ENCODE measurements at regions not wholly inside any gene's neighbourhood (a gene's known extent, or its start where the extent isn't known, plus 50 kb on each side); places are given as distances from the start of the nearest gene placed in this dataset.
A peak's percentile ranks its signal among the peaks of the same experiment; 100 is the strongest.

DNA sequence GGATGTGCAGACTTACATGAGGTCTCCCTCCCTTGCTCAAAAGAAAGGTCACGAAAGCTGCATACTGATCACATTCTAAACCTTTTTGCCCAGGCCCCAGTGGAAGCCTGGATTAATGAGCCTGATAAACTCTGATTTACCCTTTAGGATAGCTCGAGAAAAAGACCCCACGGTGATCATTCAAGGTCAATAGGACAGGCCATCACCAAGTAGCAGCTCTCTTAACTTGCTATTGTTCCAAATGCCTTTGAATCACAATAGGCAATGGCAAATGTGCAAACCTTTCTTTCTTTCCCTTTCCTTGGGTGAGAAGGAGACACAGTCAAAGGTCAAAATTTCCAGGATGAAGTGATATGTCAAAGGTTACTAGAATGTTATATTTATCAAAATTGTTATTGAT, 327.3 kb downstream of the HDGFL1 start:
- TF ChIP-seq, protein P1, sequence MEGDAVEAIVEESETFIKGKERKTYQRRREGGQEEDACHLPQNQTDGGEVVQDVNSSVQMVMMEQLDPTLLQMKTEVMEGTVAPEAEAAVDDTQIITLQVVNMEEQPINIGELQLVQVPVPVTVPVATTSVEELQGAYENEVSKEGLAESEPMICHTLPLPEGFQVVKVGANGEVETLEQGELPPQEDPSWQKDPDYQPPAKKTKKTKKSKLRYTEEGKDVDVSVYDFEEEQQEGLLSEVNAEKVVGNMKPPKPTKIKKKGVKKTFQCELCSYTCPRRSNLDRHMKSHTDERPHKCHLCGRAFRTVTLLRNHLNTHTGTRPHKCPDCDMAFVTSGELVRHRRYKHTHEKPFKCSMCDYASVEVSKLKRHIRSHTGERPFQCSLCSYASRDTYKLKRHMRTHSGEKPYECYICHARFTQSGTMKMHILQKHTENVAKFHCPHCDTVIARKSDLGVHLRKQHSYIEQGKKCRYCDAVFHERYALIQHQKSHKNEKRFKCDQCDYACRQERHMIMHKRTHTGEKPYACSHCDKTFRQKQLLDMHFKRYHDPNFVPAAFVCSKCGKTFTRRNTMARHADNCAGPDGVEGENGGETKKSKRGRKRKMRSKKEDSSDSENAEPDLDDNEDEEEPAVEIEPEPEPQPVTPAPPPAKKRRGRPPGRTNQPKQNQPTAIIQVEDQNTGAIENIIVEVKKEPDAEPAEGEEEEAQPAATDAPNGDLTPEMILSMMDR (IDR thresholded peaks at IDR 0.05; ENCODE audit: unreplicated experiment) = no peak
- H3K36me3 Mint-ChIP-seq (ENCODE audit: low read depth, unreplicated experiment) = no peaks in the 10 kb centered on the region
- no peak overlapping the region for H3K27ac Mint-ChIP-seq (ENCODE audit: unreplicated experiment)
- no peak overlapping the region for H3K4me3 Mint-ChIP-seq (ENCODE audit: unreplicated experiment)
- H3K9me3 Mint-ChIP-seq (ENCODE audit: unreplicated experiment) = no peaks in the 10 kb centered on the region
- H3K4me1 Mint-ChIP-seq (ENCODE audit: unreplicated experiment) = no peaks in the 10 kb centered on the region
- no peak for DNase-seq (ENCODE audit: low spot score)
- H3K27me3 Mint-ChIP-seq (ENCODE audit: unreplicated experiment) = no peaks in the 10 kb centered on the region

DNA sequence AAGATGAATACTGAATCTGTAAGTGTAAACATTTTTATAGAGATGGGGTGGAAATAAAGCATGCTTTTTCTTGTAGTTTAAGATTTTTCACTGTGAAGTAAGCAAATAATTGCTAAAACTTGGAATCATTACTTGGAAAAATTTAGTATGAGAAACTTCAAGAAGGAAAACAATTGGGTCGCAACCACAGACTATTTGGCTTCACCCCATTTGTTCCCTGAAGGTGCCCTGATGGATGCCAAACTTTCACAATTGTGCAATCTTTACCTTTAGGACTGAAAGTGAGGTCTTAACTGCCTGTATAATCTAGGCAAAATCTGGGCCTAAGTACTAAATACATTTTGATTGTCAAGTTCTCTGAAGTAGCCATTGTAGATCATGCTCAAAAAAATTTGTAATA, 330.1 kb downstream of the HDGFL1 start:
- Mint-ChIP-seq H3K27me3 (ENCODE audit: unreplicated experiment) (no peaks in the 10 kb centered on the region), H3K9me3 (ENCODE audit: unreplicated experiment) (no peaks in the 10 kb centered on the region), H3K36me3 (ENCODE audit: low read depth, unreplicated experiment) (no peaks in the 10 kb centered on the region), H3K4me1 (ENCODE audit: unreplicated experiment) (peaks cover 3% of the 10 kb centered on the region), H3K4me3 (ENCODE audit: unreplicated experiment) (no peak overlapping the region), H3K27ac (ENCODE audit: unreplicated experiment) (no peak overlapping the region)
- no peak for DNase-seq (ENCODE audit: low spot score)
- TF ChIP-seq, protein P1 (IDR thresholded peaks at IDR 0.05; ENCODE audit: unreplicated experiment) = no peak

DNA sequence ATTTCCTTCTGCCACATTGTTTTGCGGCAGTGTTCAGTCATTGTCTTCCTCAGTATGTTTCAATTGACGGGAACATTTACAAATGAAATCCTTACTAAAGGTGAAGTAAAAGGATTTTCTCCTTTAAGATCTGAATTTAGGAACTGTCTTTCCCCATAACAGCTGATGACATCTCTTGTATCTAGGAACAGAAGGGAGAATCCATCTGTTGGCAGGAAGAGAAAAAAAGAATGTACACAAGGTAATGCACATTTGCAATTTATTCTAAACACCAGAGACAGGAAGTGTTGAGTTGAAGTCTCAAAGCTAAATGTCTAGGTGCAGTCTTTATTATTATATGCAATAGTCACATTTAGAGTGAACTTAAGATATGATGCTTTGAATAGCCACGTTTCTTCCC, 334.5 kb downstream of the HDGFL1 start:
- Mint-ChIP-seq H3K27ac (ENCODE audit: unreplicated experiment) (no peak overlapping the region), H3K27me3 (ENCODE audit: unreplicated experiment) (peaks cover 3% of the 10 kb centered on the region), H3K36me3 (ENCODE audit: low read depth, unreplicated experiment) (no peaks in the 10 kb centered on the region), H3K4me3 (ENCODE audit: unreplicated experiment) (no peak overlapping the region), H3K9me3 (ENCODE audit: unreplicated experiment) (no peaks in the 10 kb centered on the region), H3K4me1 (ENCODE audit: unreplicated experiment) (peaks cover 7% of the 10 kb centered on the region)
- no peak for DNase-seq (ENCODE audit: low spot score)
- TF ChIP-seq, protein P1 (IDR thresholded peaks at IDR 0.05; ENCODE audit: unreplicated experiment) = no peak

DNA sequence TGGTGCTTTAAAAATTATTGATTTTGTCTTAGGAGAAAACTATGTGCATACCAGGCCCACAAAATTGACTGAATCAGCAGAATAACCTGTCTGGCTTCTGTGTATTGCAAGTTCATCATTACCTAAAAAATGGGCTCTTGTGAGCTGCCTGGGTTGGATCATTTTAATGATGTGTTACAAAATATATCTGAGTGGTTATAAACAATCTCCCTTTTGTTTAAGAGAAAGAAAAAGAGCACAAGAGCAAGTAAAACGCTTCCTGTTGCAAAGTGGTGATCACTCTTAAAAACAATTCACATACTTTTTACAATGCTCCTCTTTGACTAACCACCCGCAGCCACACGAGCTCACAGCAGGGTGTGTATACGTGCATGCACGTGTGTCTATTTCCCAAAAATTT, 335.1 kb downstream of the HDGFL1 start:
- Mint-ChIP-seq H3K27me3 (ENCODE audit: unreplicated experiment) (peaks cover 3% of the 10 kb centered on the region), H3K36me3 (ENCODE audit: low read depth, unreplicated experiment) (no peaks in the 10 kb centered on the region), H3K4me1 (ENCODE audit: unreplicated experiment) (peaks cover 7% of the 10 kb centered on the region), H3K27ac (ENCODE audit: unreplicated experiment) (no peak overlapping the region), H3K9me3 (ENCODE audit: unreplicated experiment) (no peaks in the 10 kb centered on the region), H3K4me3 (ENCODE audit: unreplicated experiment) (no peak overlapping the region)
- DNase-seq (ENCODE audit: low spot score) = no peak
- TF ChIP-seq, protein P1 (IDR thresholded peaks at IDR 0.05; ENCODE audit: unreplicated experiment) = no peak

DNA sequence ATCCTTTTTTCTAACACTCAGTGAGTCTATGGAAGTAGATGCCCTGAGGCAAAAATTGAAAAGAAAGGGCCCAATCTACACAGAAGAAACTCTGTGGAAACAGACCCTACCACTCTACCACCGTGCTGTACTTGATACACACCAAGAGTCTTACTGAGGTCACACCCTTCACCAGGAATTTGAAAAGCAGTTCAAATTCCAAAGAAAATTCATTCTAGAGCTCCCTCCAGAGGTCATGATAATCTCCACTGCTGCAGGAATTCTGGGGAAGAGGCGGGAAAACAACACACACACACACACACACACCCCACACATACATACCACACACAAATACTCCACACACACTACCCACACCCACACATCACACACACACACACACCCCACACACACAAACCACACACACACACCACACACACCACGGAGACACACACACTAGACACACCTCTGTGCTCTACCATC, 336.8 kb downstream of the HDGFL1 start:
- H3K4me3 Mint-ChIP-seq (ENCODE audit: unreplicated experiment) = no peak overlapping the region
- H3K27me3 Mint-ChIP-seq (ENCODE audit: unreplicated experiment) = peaks cover 3% of the 10 kb centered on the region
- TF ChIP-seq, protein P1 (IDR thresholded peaks at IDR 0.05; ENCODE audit: unreplicated experiment) = peak; percentile 14
- no peaks in the 10 kb centered on the region for H3K36me3 Mint-ChIP-seq (ENCODE audit: low read depth, unreplicated experiment)
- H3K9me3 Mint-ChIP-seq (ENCODE audit: unreplicated experiment) = no peaks in the 10 kb centered on the region
- no peak for DNase-seq (ENCODE audit: low spot score)
- H3K27ac Mint-ChIP-seq (ENCODE audit: unreplicated experiment) = peak overlapping the region; percentile 1
- peaks cover 7% of the 10 kb centered on the region for H3K4me1 Mint-ChIP-seq (ENCODE audit: unreplicated experiment)
